Suppressor macrophage treated with lipopolysaccharide for 1 hour (primary cell): ENCODE measurements at regions not wholly inside any gene's neighbourhood (a gene's known extent, or its start where the extent isn't known, plus 50 kb on each side); places are given as distances from the start of the nearest gene placed in this dataset.
A peak's percentile ranks its signal among the peaks of the same experiment; 100 is the strongest.

Experiments used
- DNase-seq, 3 donors: peaks; one replicate each; pipeline ENCODE4 v3.0.0-alpha.2; 2020 to 2022

DNA sequence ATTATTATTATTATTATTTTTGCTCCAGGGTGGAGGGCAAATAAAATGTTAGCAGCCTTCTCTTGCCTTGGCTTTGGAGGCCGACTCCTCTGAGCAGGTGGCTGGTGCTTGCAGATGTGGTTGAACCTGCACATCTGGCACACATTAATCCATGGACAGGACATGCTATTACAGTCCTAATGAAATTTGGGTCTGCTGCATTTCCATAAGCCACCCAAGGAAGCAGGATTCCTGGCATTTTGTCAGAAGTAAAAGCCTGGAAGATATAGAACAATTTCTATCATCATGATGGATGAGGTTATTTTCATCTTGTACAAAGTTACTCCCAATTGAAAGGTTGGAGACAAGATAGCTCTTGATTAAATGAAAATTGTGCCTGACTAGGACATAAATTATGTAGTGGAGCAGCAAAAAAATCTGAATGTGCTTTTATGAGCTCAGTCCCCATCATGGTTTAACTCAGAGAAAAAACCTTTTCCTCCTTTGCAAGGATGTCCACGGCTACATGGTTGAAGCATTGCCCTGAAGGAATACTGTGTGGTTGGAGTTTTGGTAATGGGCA lies 130.9 kb upstream of the RGMA start:
- no peak for DNase-seq

DNA sequence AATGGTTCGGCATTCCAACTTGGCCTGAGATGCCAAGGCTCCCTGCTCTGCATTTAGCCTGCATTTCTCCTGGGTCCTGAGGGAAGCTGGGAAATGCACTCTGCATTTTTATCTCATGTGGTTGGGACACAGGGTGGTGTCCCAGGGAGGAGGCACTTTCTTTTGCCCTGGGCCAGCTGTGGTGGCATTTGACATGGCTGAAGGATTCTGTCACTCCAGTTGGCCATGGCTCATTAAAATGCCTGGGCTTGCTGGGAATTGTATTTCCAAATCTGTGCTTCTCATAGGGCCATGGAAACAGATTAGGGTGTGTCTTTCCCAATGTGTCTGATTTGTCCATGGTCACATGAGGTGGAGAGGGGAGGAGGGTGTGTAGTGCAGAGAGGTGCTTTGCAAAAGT lies 128.3 kb upstream of the RGMA start:
- DNase-seq = no peak

DNA sequence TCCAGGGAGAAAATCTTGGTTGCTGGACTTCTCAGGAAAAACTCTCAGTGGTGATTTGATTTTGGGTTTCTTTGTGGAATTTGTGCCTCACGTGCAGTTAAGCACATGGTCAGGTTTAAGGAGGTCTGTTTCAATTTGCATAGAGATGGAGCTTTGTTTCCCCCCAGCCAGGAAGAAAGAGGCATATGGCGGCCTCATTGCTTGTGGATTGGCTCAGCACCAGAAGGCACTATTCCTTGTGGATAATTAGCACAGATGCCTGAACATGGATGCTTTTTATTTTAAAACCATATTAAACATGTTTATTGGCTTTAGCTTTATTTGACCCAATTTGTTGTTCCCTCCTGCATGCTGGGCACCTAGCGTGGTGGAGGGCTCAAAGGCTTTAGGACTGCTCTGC lies 125.1 kb upstream of the RGMA start:
- DNase-seq = no peak

DNA sequence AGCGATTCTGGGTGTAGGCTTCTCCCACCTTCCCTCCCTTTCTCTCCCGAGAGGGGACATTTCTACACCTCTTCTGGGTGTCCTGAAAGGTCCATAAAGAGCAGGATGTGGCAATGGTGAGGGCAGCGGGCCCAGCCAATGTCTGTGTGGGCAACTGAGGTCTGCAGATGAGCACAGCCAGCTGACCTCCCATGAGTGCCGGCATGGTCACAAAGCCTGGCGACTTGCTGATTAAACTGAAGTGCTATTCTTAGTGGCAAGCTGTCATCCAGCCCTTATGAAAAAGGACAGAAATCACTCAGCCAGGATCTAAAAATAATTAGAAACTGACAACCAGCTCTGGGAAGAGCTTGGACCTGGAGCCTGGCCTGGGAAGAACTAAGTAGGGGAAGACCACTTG lies 124.3 kb upstream of the RGMA start:
- no peak for DNase-seq

DNA sequence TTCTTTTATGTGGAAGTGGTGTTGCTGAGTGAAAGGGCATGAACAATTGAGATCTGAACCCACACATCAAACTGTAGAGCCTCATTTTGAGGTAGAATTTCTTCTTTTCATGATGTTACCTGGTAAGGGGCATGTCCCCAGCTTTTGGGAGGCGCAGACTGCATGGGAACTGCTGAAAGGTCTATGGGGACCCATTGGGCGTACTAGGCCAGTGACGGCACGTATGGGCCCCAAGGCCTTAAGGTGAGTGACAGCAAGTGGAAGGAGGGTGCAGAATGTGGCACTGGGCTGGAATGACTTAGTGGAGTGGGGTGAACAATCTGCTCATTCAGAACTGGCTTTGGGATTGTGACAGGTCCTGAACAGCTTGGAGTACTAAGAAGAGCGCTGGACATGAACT lies 123.6 kb upstream of the RGMA start:
- no peak for DNase-seq

DNA sequence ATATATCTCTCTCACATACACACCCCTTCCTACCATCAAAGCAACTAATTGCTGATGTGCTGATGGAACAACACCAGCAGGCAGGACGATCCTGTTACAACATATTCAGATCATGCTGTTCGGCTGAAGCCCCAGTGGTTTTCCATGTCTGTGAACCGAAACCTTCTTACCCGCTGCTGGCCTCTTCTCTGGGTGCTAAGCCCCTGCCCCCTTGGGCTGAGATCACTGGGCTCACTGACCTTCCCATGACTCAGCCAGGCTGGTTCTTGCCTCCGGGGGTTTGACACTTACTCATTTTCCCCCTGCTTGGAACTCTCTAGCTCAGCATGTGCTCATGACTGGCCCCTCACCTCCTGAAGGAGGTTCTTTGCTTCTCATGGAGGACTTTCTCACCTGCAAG lies 122.0 kb upstream of the RGMA start:
- no peak for DNase-seq

DNA sequence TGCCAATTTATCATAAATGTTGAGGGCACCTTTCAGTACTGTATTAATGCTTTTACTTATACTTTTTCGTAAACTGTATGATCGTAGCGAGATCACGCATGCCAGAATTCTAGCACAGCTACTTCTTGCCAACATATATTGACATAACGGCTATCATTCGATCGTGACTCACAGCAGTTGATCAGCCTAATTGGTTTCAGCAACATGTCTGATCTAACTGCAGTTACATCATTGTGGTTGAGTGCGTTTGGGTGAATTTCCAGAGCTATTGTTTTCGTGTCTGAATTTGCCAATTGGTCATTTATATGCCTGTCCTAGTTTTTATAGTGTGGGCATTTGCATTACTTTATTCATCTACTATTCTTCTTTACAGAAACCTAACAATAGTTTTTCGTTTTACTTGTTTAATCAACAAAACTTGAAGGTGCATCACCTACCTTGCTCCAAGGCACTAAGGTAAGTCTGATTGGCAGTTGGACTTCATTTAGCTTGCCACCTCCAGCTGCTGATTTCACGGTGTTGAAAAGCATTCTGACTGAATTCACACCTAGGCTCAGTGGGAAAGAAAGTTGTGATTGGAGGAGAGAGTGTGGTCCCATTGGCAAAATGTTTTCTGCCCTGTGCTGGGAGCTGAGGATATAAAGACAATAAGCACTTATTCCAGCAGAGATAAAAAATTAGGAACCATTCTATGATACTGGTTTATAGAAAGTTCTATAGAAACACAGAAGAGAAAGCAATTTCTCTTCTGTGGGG lies 120.9 kb upstream of the RGMA start:
- no peak for DNase-seq

DNA sequence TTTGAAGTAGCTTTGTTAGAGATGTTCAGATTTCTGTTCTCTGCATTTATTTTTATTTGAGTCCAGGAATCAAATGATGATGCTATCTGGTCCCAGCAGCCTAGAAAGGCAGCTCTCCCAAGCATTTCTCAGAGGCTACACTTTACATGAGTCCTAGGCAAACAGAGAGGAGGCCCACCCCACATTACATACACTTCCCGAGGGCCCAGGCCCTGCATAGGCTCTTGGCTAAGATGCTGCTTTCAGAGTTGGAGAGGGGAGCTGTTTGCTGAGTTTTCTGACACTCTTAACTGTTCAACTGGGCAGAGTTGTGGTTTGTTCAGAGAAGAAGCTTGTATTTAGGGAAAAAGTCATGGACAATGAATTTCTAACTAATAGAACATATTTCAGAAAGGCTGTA lies 117.9 kb upstream of the RGMA start:
- DNase-seq = no peak

DNA sequence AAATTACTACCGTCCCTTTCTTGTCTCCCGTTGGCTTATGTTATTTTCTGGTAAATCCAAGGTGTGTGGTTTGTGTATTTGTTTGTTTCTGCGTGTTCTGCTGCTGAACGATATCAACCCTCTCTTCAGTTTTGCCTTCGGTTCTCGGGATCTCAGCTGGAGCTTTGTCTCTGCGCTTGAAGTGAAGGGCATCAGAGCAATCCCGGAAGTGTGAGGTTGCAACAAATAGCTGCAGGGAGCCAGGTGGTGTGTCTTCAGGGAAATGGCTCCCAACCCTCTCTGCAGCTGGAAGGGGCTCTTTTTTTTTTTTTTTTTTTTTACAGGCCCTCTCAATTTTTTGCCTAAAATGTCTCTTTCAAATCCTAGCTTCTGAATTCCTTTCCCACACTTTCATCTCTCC lies 116.4 kb upstream of the RGMA start:
- no peak for DNase-seq

DNA sequence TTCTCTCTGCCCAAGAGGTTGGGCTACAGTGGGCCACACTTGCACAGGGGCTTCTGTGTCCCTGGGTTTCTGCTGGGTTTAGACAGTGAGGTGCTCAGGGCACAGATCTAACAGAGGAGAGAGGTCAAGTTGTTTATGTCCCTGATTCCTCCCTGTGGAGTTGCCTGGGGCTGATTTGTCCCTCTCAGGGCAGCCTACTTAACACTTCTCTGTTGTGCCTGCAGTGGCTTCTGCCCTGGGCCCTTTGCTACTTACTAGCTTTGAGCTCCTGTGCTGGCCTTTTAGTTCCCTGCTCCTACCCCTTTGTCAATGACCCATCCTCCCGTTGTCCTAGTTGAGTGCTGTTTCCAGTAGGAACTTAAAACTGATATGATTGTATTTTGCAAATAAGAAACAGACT lies 114.0 kb upstream of the RGMA start:
- no peak for DNase-seq

DNA sequence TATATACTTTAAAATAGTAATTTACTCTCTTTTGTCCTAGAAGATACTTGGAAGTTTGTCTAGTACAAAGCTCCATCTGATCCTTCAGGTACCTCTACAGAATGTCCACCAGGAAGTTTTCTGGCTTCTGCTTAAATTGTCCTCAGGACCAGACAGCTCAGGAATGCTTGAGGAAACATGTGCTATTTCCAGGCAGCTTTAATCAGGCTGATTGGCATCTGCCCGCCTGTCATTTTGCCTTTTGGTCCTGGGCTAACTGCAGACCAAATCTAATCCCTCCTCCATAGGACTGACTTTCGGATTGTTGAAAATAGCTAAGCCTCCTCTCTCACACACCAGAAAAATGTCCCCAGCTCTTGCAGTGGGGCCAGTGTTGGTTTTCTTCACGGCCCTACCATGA lies 113.4 kb upstream of the RGMA start:
- DNase-seq = no peak

DNA sequence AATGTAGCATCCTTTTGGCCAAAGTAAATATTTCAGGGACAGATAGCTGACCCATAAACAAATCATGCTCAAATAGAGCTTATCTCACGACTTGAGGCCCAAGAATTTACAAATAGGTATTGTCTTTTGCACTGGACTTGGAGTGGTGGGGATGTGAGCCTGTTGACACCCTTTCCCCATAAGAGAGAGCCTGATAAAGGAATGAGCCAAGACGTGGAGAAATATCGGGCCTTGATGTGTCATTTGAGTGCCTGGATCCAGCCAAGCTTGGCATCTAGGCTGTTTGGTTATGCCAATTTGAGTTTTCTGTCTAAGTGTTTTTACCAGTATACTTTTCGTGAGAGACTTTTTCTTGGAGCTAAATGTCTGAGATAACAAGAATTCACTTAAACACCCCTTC lies 112.9 kb upstream of the RGMA start:
- DNase-seq = no peak

DNA sequence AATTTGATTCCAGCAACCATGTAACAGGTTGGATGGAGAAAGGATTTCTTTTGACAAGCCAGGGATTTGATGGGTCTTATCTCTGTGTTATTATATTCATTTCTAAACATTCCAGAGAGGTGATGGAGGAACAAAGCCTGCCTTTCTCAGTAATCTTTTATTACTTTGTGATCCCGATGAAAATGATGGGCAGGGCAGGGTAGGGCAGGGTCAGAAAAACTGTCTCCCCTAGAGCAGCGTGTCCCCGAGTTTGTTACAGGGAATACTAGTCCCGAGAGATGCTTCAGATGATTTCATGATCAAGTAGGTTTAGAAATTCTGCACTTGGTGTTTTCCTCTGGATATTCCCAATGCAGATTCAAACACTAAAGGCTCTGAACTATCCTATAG lies 111.8 kb upstream of the RGMA start:
- no peak for DNase-seq

DNA sequence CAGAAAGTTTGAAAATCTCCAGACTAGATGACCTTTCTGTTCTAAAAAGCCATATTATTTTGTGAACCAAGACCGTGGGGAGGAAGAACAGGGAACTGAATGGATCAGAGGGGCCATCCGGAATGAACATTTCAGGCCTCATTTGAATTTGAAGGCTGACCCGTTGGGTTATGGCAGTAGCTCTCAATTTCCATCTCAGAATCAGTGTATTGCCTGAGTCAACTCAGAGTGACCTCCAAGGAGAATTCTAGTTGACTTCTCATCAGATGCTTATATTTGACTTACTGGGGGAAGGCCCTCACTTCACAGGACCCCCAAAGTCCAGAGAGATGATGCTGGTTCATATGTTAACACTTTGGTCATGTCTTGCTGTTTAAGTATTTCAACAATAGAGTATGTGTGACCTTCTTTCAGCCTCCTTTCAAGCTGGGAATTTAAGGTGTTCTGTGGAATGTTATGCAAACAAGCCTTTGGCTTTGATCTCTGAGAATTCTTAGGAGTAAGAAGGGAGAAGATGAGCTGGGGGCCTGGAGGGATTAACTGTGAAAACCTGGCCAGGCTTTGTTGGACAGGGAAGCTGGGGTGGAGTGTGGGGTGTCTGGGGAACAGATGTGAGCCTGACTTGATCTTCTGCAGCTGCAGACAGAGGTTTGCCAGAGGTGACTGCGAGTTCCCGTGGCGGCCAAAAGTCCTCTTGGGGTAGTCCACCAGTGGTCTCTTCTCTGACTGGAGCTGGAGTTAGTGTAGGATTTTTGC lies 111.2 kb upstream of the RGMA start:
- no peak for DNase-seq

DNA sequence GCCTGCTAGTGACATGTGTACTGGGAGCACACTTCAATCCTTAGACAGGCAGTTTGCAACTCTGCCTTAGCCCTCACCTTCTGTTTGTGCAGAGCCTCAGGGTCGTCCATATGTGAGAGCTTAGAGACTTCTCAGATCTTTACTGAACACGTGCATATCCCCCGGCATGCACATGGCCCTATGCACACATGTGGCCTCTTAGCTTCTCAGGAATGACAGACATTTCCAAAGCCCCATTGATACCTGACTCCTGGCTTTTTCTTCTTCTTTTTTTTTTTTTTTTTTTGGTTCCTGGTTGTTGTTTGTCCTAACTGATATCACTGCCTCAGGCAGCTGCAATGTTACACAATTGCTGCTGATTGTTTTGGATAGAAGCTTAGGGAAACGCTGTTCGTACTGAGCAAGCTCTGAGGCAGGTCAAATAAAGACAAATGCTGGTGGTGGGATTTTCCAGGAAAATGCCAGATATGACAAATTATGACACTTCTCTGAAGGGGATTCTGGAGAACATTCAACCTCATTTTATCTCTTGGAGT lies 107.2 kb upstream of the RGMA start:
- peak; percentile 12 to 47 (median 27) for DNase-seq

DNA sequence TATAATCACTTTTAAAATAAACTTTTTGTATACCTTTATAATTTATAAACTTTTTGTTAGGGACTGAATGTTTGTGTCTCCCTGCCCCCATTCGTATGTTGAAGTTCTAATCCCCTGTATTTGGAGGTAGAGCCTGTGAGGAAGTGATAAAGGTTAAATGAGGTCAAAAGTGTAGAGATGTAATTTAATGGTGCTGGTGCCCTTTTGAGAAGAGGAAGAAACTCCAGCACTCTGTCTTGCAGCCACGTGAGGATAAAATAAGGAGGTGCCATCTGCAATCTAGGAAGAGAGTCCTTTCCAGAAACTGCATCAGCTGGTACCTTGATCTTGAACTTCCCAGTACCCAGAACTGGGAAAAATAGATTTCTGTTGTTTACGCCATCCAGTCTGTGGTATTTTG lies 106.1 kb upstream of the RGMA start:
- peak; percentile 18 to 30 (median 29) for DNase-seq

DNA sequence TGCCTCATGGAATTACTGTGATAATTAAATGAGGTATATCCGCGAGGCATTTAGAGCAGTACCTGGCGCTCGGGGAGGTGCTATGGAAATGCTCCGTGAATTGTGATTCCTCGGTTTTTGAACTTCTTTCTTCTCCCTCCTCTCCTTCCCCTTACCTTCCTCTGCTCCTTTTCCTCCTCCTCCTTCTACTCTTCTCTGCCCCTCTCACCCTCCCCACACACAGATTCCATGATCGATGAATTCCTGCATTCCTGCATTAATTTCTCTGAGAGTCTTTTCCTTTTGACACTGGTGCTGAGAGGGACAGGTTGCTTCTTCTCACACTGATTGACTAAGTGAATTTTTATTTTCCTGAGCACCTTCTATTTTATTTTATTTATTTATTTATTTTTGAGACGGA lies 101.2 kb upstream of the RGMA start:
- no peak for DNase-seq

DNA sequence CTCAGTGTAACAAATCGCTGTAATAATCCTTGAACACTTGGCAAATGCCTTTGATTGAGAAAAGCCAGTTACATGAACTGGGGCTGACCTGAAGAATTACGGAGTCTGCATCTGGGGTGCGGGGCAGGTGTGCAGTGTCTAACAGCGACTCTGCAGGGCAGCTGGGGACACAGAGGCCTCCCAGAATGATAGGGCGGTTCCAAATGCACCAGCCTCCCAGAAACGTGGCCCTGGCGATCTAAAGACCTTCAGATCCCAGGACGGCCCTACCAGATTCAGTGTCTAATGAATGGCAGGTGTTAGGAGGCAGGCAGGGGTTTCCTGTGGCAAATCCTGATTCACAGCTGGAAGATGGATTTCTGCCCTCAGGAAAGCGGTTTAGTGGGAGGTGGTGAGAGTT lies 100.5 kb upstream of the RGMA start:
- no peak for DNase-seq

DNA sequence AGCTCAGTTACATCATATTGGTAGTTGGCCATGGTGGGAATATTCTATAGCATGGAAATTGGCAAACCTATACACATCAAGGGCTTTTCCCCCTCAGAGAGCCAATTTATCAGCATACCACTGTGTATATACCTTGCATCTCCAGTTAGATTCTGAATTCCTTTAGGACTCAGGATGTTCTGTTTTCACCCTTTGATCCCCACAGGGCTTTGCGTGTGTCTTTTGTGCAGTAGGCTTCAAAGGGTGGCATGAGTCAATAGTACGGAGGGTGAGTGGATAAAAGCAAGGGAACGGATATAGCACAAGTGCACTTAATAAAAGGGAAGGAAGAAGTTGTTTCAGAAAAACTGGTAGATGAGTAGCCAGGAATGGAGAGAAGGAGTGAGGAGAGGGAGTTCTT lies 99.2 kb upstream of the RGMA start:
- DNase-seq = no peak

DNA sequence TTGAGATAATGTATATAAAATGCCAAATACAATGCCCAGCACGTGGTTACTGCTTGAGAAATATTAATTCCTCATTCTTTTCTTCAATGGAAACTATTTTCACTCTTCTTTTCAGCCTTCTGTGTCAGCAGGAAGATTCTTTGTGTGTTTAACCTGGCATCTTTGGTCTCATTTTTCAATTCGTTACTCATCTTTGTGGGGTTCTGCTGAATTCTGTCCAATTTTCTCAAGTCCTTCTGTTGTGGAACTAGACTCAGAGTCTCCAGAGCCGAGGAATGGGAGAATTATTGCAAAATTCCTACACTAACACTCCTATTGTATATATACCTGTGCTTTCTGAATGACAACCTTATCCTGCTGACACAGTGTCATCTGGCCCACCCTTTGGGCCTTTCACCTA lies 96.8 kb upstream of the RGMA start:
- DNase-seq = no peak

DNA sequence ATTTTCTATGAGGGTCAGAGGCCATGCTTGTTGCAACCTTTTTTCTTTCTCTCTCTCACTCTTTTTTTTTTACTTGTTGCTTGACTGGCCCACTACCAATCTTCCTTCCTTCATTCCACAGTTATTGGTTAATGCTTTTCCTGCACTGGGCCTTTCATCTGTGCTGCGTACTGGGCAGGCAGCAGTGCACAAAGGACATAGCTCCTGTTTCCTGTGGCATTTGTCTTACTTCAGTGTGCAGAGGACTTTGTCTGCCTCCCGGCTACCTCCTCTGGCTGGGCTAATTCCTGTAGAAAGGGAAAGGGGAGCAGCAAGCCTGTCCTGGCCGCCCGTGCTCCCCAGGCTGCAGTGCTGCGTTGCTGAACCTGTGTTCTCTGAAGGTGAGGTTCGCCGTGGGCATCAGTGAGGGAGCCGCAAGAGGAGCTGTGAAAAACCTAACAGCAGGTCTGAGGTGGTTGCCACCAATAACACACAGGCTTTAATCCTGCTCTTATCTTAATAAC lies 93.7 kb upstream of the RGMA start:
- DNase-seq = no peak

DNA sequence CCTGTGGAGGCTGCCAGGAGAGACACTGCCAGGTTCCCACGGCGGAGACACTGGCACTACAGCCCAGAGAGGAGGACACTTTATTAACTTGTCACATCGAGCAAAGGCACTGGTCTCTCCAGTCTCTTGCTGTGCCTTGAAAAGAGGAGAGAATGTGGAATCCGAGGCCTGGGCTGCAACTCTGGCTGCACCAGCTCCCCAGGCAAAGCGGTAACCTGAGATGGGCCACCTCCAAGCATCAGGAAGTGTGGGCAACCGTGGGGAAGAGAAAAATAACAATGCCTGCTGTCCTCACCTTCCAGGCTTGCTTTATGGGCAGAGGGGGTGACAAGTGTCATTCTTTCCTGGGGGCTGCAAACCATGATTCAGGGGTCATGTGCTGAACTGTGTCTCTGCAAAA lies 91.6 kb upstream of the RGMA start:
- no peak for DNase-seq

DNA sequence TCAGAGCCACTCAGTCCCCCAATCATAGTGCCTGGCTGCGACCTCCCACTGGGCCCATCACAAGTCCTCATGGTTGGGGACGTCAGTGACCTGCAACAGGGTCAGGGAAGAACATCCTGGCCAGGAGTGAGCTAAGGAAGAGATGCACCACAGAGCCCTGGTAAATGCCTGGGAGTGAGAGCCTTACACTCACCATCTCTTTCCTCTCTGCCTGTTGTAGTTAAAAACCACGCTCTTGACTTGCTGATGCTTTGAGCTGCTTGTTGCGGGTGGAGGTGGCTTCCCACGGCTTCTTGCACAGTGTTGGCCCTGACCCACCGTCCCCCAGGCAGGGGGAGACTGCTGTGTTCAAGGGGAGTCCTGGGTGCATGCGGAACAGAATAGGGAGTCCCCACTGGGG lies 91.1 kb upstream of the RGMA start:
- DNase-seq = no peak

DNA sequence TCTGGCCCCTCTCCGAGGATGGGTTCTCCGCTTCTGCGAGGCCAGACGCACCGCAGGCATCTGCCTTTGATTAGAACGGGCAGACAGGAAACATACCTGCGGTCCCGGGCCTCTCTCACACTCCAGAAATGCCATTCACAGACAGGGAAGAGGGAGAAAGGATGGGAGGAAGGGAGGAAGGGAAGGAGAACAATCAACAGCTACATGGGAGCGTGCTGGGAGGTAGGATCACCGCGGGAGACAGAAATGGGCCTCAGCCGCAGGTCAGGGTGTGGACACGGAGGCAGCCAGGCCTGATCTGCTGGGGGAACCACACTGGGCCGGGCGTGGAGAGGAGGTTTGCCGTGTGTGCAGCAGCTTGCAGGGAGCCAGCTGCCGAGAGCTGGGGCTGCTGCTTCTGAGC lies 90.7 kb upstream of the RGMA start:
- no peak for DNase-seq
